NCI-H748 treated with DMSO at 0.1 percent for 48 hours (cell line): ENCODE measurements at regions not wholly inside any gene's neighbourhood (a gene's known extent, or its start where the extent isn't known, plus 50 kb on each side); places are given as distances from the start of the nearest gene placed in this dataset.

Source experiments
- DNase-seq: peaks from one replicate; lab custom pipeline; 2025; lab: John Stamatoyannopoulos, UW

- DNase-seq: no peak
Observed at GRCh38 chr1:177847843-177848242, 122.0 kb downstream of the SEC16B start.

- no peak for DNase-seq
Observed at GRCh38 chr1:177838907-177839485, 130.9 kb downstream of the SEC16B start.

- DNase-seq: no peak
Observed at GRCh38 chr1:177833631-177834030, 136.2 kb downstream of the SEC16B start.

- no peak for DNase-seq
Observed at GRCh38 chr1:177830531-177831135, 139.2 kb downstream of the SEC16B start.

GRCh38 chr1:177825276-177825901, 144.5 kb downstream of the SEC16B start:
- no peak for DNase-seq

GRCh38 chr1:177824508-177824982, 145.3 kb downstream of the SEC16B start:
- DNase-seq: no peak

GRCh38 chr1:177820213-177820612, 149.6 kb downstream of the SEC16B start:
- DNase-seq: no peak

GRCh38 chr1:177817937-177818875, 151.7 kb downstream of the SEC16B start:
- no peak for DNase-seq

- no peak for DNase-seq
Observed at GRCh38 chr1:177812650-177813049, 157.2 kb downstream of the SEC16B start.

GRCh38 chr1:177812144-177812543, 157.7 kb downstream of the SEC16B start:
- DNase-seq: no peak

GRCh38 chr1:177811429-177811828, 158.4 kb downstream of the SEC16B start:
- DNase-seq: no peak

GRCh38 chr1:177809819-177810218, 160.0 kb downstream of the SEC16B start:
- DNase-seq: no peak

GRCh38 chr1:177802304-177802703, 167.6 kb downstream of the SEC16B start:
- DNase-seq: no peak

- no peak for DNase-seq
Observed at GRCh38 chr1:177801790-177802189, 168.1 kb downstream of the SEC16B start.

- DNase-seq: peak; percentile 2
Observed at GRCh38 chr1:177800400-177801088, 169.3 kb downstream of the SEC16B start.

- no peak for DNase-seq
Observed at GRCh38 chr1:177799746-177800145, 170.1 kb downstream of the SEC16B start.

GRCh38 chr1:177798614-177799013, 171.2 kb downstream of the SEC16B start:
- DNase-seq: no peak

- DNase-seq: no peak
Observed at GRCh38 chr1:177796561-177796960, 173.3 kb downstream of the SEC16B start.

- no peak for DNase-seq
Observed at GRCh38 chr1:177794376-177794991, 175.4 kb downstream of the SEC16B start.

GRCh38 chr1:177793900-177794299, 176.0 kb downstream of the SEC16B start:
- no peak for DNase-seq

- no peak for DNase-seq
Observed at GRCh38 chr1:177790566-177790965, 179.3 kb downstream of the SEC16B start.
